Caco-2 (cell line): ENCODE measurements at regions not wholly inside any gene's neighbourhood (a gene's known extent, or its start where the extent isn't known, plus 50 kb on each side); places are given as distances from the start of the nearest gene placed in this dataset.

Experiments
- BruUV-seq: library from RNA; stranded (reverse); fragments of 400-500 nt; replicated peaks from 2 replicates; lab custom pipeline; 2021; lab: Mats Ljungman, UMichigan
- CTCF ChIA-PET: fragments of 300-600 bp; sonication (Branson Sonifier 250); formaldehyde crosslinking; loops from one replicate; lab custom pipeline; 2022; ENCODE audit warnings: antibody characterized with exemption; lab: Charles Lee
- POLR2A ChIA-PET: fragments of 300-600 bp; sonication (Branson Sonifier 250); formaldehyde crosslinking; loops from one replicate; lab custom pipeline; 2022; ENCODE audit warnings: antibody characterized with exemption; lab: Charles Lee
- DNase-seq, 2 experiments: peaks; one replicate each; pipeline versions ENCODE4 v3.0.0 to v3.0.0-alpha.2; 2020 to 2022
- H3K27me3 ChIP-seq: replicated peaks from 2 replicates; pipeline ENCODE4 v1.6.0; 2011; ENCODE audit warnings: low read length; ENCODE audit not compliant: control insufficient read depth, insufficient read depth
- H3K36me3 ChIP-seq: 2 replicates; pipeline ENCODE4 v1.5.1; 2011; ENCODE audit warnings: low read length; ENCODE audit not compliant: control insufficient read depth, insufficient read depth
- H3K4me1 ChIP-seq: fragments of 250-450 bp; sonication (Bioruptor Pico); 2 replicates; pipeline ENCODE4 v1.5.1; 2020; ENCODE audit warnings: mild to moderate bottlenecking
- H3K4me3 ChIP-seq: 2 replicates; pipeline ENCODE4 v1.5.1; 2011; ENCODE audit warnings: low read depth, mild to moderate bottlenecking, control low read depth, low read length
- H3K9me3 ChIP-seq: fragments of 250-450 bp; sonication (Bioruptor Pico); 2 replicates; pipeline ENCODE4 v1.5.1; 2020; ENCODE audit warnings: mild to moderate bottlenecking, moderate library complexity
- H3K27ac Mint-ChIP-seq: one replicate; pipeline ENCODE4 v1.8.0; 2022; ENCODE audit warnings: mixed read lengths; ENCODE audit not compliant: unreplicated experiment
- H3K27me3 Mint-ChIP-seq: one replicate; pipeline ENCODE4 v1.8.0; 2022; ENCODE audit warnings: mixed read lengths; ENCODE audit not compliant: insufficient read depth, unreplicated experiment
- H3K36me3 Mint-ChIP-seq: one replicate; pipeline ENCODE4 v1.8.0; 2022; ENCODE audit warnings: mild to moderate bottlenecking, mixed read lengths; ENCODE audit not compliant: insufficient read depth, unreplicated experiment
- H3K4me1 Mint-ChIP-seq: one replicate; pipeline ENCODE4 v1.8.0; 2022; ENCODE audit warnings: low read depth, mixed read lengths; ENCODE audit not compliant: unreplicated experiment
- H3K4me3 Mint-ChIP-seq: one replicate; pipeline ENCODE4 v1.8.0; 2022; ENCODE audit warnings: mild to moderate bottlenecking, moderate library complexity, mixed read lengths; ENCODE audit not compliant: unreplicated experiment
- H3K9me3 Mint-ChIP-seq: one replicate; pipeline ENCODE4 v1.8.0; 2022; ENCODE audit warnings: mixed read lengths; ENCODE audit not compliant: unreplicated experiment
- intact Hi-C: fragments of 100-400 bp; cut with micrococcal nuclease; formaldehyde crosslinking; loops from one replicate; pipeline ENCODE4 v1.10.0; 2022; ENCODE audit not compliant: unreplicated experiment
- TF ChIP-seq, protein P1 (sequence below), 2 experiments: fragments of 200-600 bp in 1 of 2; IDR thresholded peaks; 1 replicate in 1 of 2; 2 replicates in 1 of 2; pipeline versions ENCODE4 v1.5.1 to v1.8.0; 2011 to 2022; ENCODE audit warnings: antibody characterized with exemption in 1 of 2, control low read depth in 1 of 2, inconsistent platforms in 1 of 2, low read depth in 1 of 2, low read length in 1 of 2, mild to moderate bottlenecking in 1 of 2, moderate library complexity in 1 of 2; ENCODE audit not compliant: insufficient read depth in 1 of 2, severe bottlenecking in 1 of 2, unreplicated experiment in 1 of 2

- H3K9me3 Mint-ChIP-seq: no peaks in the 10 kb centered on the region
- H3K4me1 ChIP-seq: no peaks in the 10 kb centered on the region
- TF ChIP-seq, protein P1, sequence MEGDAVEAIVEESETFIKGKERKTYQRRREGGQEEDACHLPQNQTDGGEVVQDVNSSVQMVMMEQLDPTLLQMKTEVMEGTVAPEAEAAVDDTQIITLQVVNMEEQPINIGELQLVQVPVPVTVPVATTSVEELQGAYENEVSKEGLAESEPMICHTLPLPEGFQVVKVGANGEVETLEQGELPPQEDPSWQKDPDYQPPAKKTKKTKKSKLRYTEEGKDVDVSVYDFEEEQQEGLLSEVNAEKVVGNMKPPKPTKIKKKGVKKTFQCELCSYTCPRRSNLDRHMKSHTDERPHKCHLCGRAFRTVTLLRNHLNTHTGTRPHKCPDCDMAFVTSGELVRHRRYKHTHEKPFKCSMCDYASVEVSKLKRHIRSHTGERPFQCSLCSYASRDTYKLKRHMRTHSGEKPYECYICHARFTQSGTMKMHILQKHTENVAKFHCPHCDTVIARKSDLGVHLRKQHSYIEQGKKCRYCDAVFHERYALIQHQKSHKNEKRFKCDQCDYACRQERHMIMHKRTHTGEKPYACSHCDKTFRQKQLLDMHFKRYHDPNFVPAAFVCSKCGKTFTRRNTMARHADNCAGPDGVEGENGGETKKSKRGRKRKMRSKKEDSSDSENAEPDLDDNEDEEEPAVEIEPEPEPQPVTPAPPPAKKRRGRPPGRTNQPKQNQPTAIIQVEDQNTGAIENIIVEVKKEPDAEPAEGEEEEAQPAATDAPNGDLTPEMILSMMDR (IDR thresholded peaks at IDR 0.05; ENCODE audit: insufficient read depth in 1 of 2, low read depth in 1 of 2, low read length in 1 of 2, severe bottlenecking in 1 of 2, unreplicated experiment in 1 of 2): no peak
- ChIA-PET POLR2A (no interaction called here), CTCF (no interaction called here)
- no peaks in the 10 kb centered on the region for H3K9me3 ChIP-seq
- H3K36me3 Mint-ChIP-seq: no peaks in the 10 kb centered on the region
- peaks cover 2% of the 10 kb centered on the region for H3K27me3 Mint-ChIP-seq
- H3K27ac Mint-ChIP-seq: no peak overlapping the region
- no peaks in the 10 kb centered on the region for H3K36me3 ChIP-seq
- intact Hi-C loops: no loop called here
- no peak overlapping the region for H3K4me3 Mint-ChIP-seq
- no peaks in the 10 kb centered on the region for H3K4me1 Mint-ChIP-seq
- DNase-seq: no peak
- BruUV-seq: no TSS peak
- H3K4me3 ChIP-seq: no peak overlapping the region
- no peaks in the 10 kb centered on the region for H3K27me3 ChIP-seq
These were observed 155.2 kb downstream of the TINAG start for GRCh38 chr6:54463354-54464024.

DNA sequence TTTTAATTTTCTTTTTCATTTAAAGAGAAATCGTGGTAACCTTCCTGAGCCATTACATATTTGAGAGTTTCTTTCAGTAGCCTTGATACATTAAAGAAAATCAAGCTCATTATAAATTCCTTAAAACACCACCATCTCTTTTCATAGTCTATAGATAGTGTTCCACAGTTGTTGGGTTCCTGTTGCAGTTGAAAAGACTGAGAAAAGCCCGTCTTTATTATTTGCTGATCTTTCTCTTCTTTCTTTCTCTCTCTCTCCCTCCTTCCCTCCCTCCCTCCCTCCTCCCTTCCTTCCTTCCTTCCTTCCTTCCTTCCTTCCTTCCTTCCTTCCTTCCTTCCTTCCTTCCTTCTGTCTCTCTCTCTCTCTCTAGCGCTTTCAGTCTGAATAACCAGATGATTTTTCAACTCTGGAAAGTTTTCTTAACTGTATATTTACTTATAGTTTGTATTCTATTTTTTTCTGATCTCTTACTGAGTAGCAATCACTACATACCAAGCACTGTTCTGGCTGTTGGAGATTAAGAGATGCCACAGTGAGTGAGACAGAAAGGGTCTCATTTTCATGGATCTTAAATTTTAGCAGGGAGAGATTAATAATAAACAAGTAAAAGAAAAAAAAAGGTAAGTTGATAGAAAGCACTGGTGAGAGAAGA, 157.5 kb downstream of the TINAG start:
- POLR2A ChIA-PET: no interaction called here
- TF ChIP-seq, protein P1 (IDR thresholded peaks at IDR 0.05; ENCODE audit: insufficient read depth in 1 of 2, low read depth in 1 of 2, low read length in 1 of 2, severe bottlenecking in 1 of 2, unreplicated experiment in 1 of 2): no peak
- H3K4me3 Mint-ChIP-seq: no peak overlapping the region
- no peak overlapping the region for H3K4me3 ChIP-seq
- no peaks in the 10 kb centered on the region for H3K36me3 Mint-ChIP-seq
- intact Hi-C loops: no loop called here
- no TSS peak for BruUV-seq
- CTCF ChIA-PET: no interaction called here
- H3K4me1 Mint-ChIP-seq: no peaks in the 10 kb centered on the region
- H3K9me3 Mint-ChIP-seq: no peaks in the 10 kb centered on the region
- no peak overlapping the region for H3K27ac Mint-ChIP-seq
- no peaks in the 10 kb centered on the region for H3K9me3 ChIP-seq
- DNase-seq: no peak
- peaks cover 2% of the 10 kb centered on the region for H3K27me3 Mint-ChIP-seq
- H3K4me1 ChIP-seq: no peaks in the 10 kb centered on the region
- H3K27me3 ChIP-seq: no peaks in the 10 kb centered on the region
- H3K36me3 ChIP-seq: no peaks in the 10 kb centered on the region

DNA sequence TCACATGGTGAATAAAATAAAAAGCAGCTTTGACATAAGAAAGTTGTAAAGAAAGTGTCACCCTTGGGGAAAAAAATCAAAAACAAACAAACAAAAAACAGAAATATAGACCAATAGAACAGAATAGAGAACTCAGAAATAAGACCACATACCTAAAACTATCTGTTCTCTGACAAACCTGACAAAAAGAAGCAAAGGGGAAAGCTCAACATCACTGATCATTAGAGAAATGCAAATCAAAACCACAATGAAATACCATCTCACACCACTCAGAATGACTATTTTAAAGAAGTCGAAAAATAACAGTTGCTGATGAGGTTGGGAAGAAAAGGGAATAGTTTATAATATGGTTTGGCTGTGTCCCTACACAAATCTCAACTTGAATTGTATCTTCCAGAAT, 159.1 kb downstream of the TINAG start:
- H3K4me1 ChIP-seq: no peaks in the 10 kb centered on the region
- ChIA-PET CTCF (no interaction called here), POLR2A (no interaction called here)
- TF ChIP-seq, protein P1 (IDR thresholded peaks at IDR 0.05; ENCODE audit: insufficient read depth in 1 of 2, low read depth in 1 of 2, low read length in 1 of 2, severe bottlenecking in 1 of 2, unreplicated experiment in 1 of 2): no peak
- H3K4me3 ChIP-seq: no peak overlapping the region
- Mint-ChIP-seq H3K9me3 (no peaks in the 10 kb centered on the region), H3K4me1 (no peaks in the 10 kb centered on the region), H3K27me3 (peaks cover 2% of the 10 kb centered on the region), H3K27ac (no peak overlapping the region), H3K36me3 (no peaks in the 10 kb centered on the region), H3K4me3 (no peak overlapping the region)
- intact Hi-C loops: no loop called here
- H3K27me3 ChIP-seq: no peaks in the 10 kb centered on the region
- H3K36me3 ChIP-seq: no peaks in the 10 kb centered on the region
- BruUV-seq: no TSS peak
- no peaks in the 10 kb centered on the region for H3K9me3 ChIP-seq
- no peak for DNase-seq
